Lower lobe of right lung (tissue), 2 donors: ENCODE measurements at regions not wholly inside any gene's neighbourhood (a gene's known extent, or its start where the extent isn't known, plus 50 kb on each side); places are given as distances from the start of the nearest gene placed in this dataset.

Experiments used
- ATAC-seq, 2 donors: fragments of 200-7000 bp; cut with Tn5 transposase; one replicate each; pipeline ENCODE4 v1.9.1; 2020 to 2022; ENCODE audit warnings: mild to moderate bottlenecking in 2 of 2, moderate library complexity in 2 of 2
- DNase-seq: peaks from one replicate; pipeline ENCODE4 v3.0.0-alpha.2; 2020
- H3K27ac ChIP-seq: fragments of 200-600 bp; one replicate; pipeline ENCODE4 v1.8.0; 2022
- H3K27me3 ChIP-seq: fragments of 200-600 bp; one replicate; pipeline ENCODE4 v1.8.0; 2022; ENCODE audit warnings: low read depth
- H3K36me3 ChIP-seq: fragments of 200-600 bp; one replicate; pipeline ENCODE4 v1.8.0; 2022; ENCODE audit warnings: mild to moderate bottlenecking
- H3K4me1 ChIP-seq: fragments of 200-600 bp; one replicate; pipeline ENCODE4 v1.8.0; 2022
- H3K4me3 ChIP-seq: fragments of 200-600 bp; one replicate; pipeline ENCODE4 v1.8.0; 2022; ENCODE audit warnings: mild to moderate bottlenecking
- H3K9me3 ChIP-seq: fragments of 200-600 bp; one replicate; pipeline ENCODE4 v1.8.0; 2022
- CTCF ChIP-seq: fragments of 200-600 bp; IDR thresholded peaks from one replicate; pipeline ENCODE4 v1.8.0; 2022; ENCODE audit warnings: antibody characterized with exemption, mild to moderate bottlenecking
- intact Hi-C: fragments of 100-400 bp; cut with DNase I; formaldehyde crosslinking; loops from one replicate; pipeline ENCODE4 v1.11.0; 2022
- donor health status: DM: no; HTN: yes; CAD: no; lungs with severe emphysema.

GRCh38 chr21:27596196-27596595, 629.3 kb upstream of the ADAMTS5 start:
- H3K36me3 ChIP-seq = no peaks in the 10 kb centered on the region
- no peaks in the 10 kb centered on the region for H3K27me3 ChIP-seq
- no peak overlapping the region for H3K27ac ChIP-seq
- DNase-seq (no peak), ATAC-seq (no peak)
- no peaks in the 10 kb centered on the region for H3K9me3 ChIP-seq
- TF ChIP-seq CTCF = no peak
- no peaks in the 10 kb centered on the region for H3K4me1 ChIP-seq
- no peak overlapping the region for H3K4me3 ChIP-seq
- intact Hi-C loops = no loop called here

- no peaks in the 10 kb centered on the region for H3K4me1 ChIP-seq
- no peaks in the 10 kb centered on the region for H3K9me3 ChIP-seq
- no peak for TF ChIP-seq CTCF
- H3K27ac ChIP-seq = no peak overlapping the region
- intact Hi-C loops = no loop called here
- no peak overlapping the region for H3K4me3 ChIP-seq
- ATAC-seq (no peak), DNase-seq (no peak)
- H3K36me3 ChIP-seq = no peaks in the 10 kb centered on the region
- H3K27me3 ChIP-seq = no peaks in the 10 kb centered on the region
These were observed 628.8 kb upstream of the ADAMTS5 start for GRCh38 chr21:27595716-27596115.

- no peak for ATAC-seq
- no peaks in the 10 kb centered on the region for H3K36me3 ChIP-seq
- H3K4me3 ChIP-seq = no peak overlapping the region
- intact Hi-C loops = no loop called here
- no peak overlapping the region for H3K27ac ChIP-seq
- no peak for TF ChIP-seq CTCF
- no peaks in the 10 kb centered on the region for H3K9me3 ChIP-seq
- no peaks in the 10 kb centered on the region for H3K27me3 ChIP-seq
- no peaks in the 10 kb centered on the region for H3K4me1 ChIP-seq
- DNase-seq = no peak
These were observed 623.4 kb upstream of the ADAMTS5 start for GRCh38 chr21:27590271-27590670.

GRCh38 chr21:27589781-27590180, 622.9 kb upstream of the ADAMTS5 start:
- Histone ChIP-seq H3K36me3 (no peaks in the 10 kb centered on the region), H3K4me3 (no peak overlapping the region), H3K9me3 (no peaks in the 10 kb centered on the region), H3K27ac (no peak overlapping the region), H3K27me3 (no peaks in the 10 kb centered on the region), H3K4me1 (no peaks in the 10 kb centered on the region)
- intact Hi-C loops = no loop called here
- TF ChIP-seq CTCF = no peak
- DNase-seq = no peak
- ATAC-seq = no peak

GRCh38 chr21:27586986-27587385, 620.1 kb upstream of the ADAMTS5 start:
- DNase-seq (no peak), ATAC-seq (no peak)
- intact Hi-C loops = no loop called here
- TF ChIP-seq CTCF = no peak
- H3K27ac ChIP-seq = no peak overlapping the region
- H3K36me3 ChIP-seq = no peaks in the 10 kb centered on the region
- H3K9me3 ChIP-seq = no peaks in the 10 kb centered on the region
- no peak overlapping the region for H3K4me3 ChIP-seq
- no peaks in the 10 kb centered on the region for H3K4me1 ChIP-seq
- no peaks in the 10 kb centered on the region for H3K27me3 ChIP-seq

GRCh38 chr21:27586326-27586725, 619.4 kb upstream of the ADAMTS5 start:
- Histone ChIP-seq H3K4me1 (no peaks in the 10 kb centered on the region), H3K9me3 (no peaks in the 10 kb centered on the region), H3K4me3 (no peak overlapping the region), H3K27ac (no peak overlapping the region), H3K27me3 (no peaks in the 10 kb centered on the region), H3K36me3 (no peaks in the 10 kb centered on the region)
- TF ChIP-seq CTCF = no peak
- no peak for DNase-seq
- intact Hi-C loops = no loop called here
- no peak for ATAC-seq
